ENCODE measurements at regions not wholly inside any gene's neighbourhood (a gene's known extent, or its start where the extent isn't known, plus 50 kb on each side); places are given as distances from the start of the nearest gene placed in this dataset.

DNA sequence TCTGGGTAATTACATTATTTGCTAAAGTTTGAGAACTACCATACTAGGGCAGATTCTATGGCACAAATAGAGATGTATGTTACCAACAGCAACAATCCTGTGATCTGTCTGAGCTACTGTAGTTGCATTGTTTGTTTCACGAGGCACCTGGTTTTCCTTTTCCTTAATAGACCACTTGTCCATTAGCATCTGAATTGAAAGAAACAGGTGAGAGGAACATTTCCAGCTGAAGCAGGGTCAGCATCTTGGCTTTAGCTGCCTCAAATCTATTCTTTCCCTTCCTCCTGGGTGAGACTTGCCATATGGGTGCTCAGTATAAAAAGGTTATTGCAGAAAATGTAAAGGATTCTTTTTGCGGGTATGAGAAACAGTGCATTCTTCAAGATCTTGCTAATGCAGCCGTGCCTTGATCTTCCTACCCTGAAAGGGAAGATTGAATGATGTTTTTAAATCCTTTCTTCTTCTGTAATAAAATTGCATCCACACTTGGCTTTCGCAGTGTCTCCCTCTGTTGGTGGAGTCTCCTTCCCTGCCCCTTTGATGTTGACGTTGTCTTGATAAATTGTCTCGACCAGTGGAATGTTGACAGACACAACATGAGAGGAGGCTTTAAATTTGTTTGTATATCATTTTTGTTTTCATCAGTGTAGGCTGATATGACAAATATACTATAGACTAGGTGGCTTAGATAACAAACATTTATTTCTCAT is 118.0 kb upstream of the BRINP1 start:
- H3K36me3 Mint-ChIP-seq = no peaks in the 10 kb centered on the region
- peak; percentile 19 for DNase-seq (ENCODE audit: low spot score)
- peaks cover 5% of the 10 kb centered on the region; the same call in 1 of the 2 replicates for H3K9me3 Mint-ChIP-seq
- peak; percentile 60 for ATAC-seq
- H3K4me3 Mint-ChIP-seq = no peak overlapping the region
- POLR2A ChIA-PET = no interaction called here
- H3K27me3 Mint-ChIP-seq (ENCODE audit: low read depth) = no peaks in the 10 kb centered on the region; the same call in 1 of the 2 replicates
- no peak overlapping the region for H3K27ac Mint-ChIP-seq
- CTCF ChIA-PET = interaction anchor here (1.0 to 1.6 kb wide), 4 partner anchors 46 to 116 kb away, joined by 3 to 6 read pairs (median 5); no protein-coding TSS in a partner anchor
- peaks cover 16% of the 10 kb centered on the region for H3K4me1 Mint-ChIP-seq
- TF ChIP-seq FOXJ3 (CRISPR knock-in tag; IDR thresholded peaks at IDR 0.05; ENCODE audit: borderline replicate concordance) (no peak), TEAD1 (CRISPR knock-in tag; IDR thresholded peaks at IDR 0.05) (no peak), PRRX2 (CRISPR knock-in tag; IDR thresholded peaks at IDR 0.05) (no peak), CREM (CRISPR knock-in tag; IDR thresholded peaks at IDR 0.05) (no peak), ZNF138 (CRISPR knock-in tag; conservative IDR thresholded peaks at IDR 0.05) (no peak), GTF2I (CRISPR knock-in tag; conservative IDR thresholded peaks at IDR 0.05) (no peak), FOXP1 (CRISPR knock-in tag; IDR thresholded peaks at IDR 0.05; ENCODE audit: borderline replicate concordance) (no peak), EMX1 (CRISPR knock-in tag; IDR thresholded peaks at IDR 0.05) (no peak), ZNF121 (CRISPR knock-in tag; IDR thresholded peaks at IDR 0.05) (no peak)
- TF ChIP-seq, protein P1, sequence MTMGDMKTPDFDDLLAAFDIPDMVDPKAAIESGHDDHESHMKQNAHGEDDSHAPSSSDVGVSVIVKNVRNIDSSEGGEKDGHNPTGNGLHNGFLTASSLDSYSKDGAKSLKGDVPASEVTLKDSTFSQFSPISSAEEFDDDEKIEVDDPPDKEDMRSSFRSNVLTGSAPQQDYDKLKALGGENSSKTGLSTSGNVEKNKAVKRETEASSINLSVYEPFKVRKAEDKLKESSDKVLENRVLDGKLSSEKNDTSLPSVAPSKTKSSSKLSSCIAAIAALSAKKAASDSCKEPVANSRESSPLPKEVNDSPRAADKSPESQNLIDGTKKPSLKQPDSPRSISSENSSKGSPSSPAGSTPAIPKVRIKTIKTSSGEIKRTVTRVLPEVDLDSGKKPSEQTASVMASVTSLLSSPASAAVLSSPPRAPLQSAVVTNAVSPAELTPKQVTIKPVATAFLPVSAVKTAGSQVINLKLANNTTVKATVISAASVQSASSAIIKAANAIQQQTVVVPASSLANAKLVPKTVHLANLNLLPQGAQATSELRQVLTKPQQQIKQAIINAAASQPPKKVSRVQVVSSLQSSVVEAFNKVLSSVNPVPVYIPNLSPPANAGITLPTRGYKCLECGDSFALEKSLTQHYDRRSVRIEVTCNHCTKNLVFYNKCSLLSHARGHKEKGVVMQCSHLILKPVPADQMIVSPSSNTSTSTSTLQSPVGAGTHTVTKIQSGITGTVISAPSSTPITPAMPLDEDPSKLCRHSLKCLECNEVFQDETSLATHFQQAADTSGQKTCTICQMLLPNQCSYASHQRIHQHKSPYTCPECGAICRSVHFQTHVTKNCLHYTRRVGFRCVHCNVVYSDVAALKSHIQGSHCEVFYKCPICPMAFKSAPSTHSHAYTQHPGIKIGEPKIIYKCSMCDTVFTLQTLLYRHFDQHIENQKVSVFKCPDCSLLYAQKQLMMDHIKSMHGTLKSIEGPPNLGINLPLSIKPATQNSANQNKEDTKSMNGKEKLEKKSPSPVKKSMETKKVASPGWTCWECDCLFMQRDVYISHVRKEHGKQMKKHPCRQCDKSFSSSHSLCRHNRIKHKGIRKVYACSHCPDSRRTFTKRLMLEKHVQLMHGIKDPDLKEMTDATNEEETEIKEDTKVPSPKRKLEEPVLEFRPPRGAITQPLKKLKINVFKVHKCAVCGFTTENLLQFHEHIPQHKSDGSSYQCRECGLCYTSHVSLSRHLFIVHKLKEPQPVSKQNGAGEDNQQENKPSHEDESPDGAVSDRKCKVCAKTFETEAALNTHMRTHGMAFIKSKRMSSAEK (CRISPR knock-in tag; IDR thresholded peaks at IDR 0.05; ENCODE audit: borderline replicate concordance) = no peak
- TF ChIP-seq, protein P2, sequence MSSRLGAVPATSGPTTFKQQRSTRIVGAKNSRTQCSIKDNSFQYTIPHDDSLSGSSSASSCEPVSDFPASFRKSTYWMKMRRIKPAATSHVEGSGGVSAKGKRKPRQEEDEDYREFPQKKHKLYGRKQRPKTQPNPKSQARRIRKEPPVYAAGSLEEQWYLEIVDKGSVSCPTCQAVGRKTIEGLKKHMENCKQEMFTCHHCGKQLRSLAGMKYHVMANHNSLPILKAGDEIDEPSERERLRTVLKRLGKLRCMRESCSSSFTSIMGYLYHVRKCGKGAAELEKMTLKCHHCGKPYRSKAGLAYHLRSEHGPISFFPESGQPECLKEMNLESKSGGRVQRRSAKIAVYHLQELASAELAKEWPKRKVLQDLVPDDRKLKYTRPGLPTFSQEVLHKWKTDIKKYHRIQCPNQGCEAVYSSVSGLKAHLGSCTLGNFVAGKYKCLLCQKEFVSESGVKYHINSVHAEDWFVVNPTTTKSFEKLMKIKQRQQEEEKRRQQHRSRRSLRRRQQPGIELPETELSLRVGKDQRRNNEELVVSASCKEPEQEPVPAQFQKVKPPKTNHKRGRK (CRISPR knock-in tag; IDR thresholded peaks at IDR 0.05; ENCODE audit: borderline replicate concordance) = no peak
- TF ChIP-seq, protein P3, sequence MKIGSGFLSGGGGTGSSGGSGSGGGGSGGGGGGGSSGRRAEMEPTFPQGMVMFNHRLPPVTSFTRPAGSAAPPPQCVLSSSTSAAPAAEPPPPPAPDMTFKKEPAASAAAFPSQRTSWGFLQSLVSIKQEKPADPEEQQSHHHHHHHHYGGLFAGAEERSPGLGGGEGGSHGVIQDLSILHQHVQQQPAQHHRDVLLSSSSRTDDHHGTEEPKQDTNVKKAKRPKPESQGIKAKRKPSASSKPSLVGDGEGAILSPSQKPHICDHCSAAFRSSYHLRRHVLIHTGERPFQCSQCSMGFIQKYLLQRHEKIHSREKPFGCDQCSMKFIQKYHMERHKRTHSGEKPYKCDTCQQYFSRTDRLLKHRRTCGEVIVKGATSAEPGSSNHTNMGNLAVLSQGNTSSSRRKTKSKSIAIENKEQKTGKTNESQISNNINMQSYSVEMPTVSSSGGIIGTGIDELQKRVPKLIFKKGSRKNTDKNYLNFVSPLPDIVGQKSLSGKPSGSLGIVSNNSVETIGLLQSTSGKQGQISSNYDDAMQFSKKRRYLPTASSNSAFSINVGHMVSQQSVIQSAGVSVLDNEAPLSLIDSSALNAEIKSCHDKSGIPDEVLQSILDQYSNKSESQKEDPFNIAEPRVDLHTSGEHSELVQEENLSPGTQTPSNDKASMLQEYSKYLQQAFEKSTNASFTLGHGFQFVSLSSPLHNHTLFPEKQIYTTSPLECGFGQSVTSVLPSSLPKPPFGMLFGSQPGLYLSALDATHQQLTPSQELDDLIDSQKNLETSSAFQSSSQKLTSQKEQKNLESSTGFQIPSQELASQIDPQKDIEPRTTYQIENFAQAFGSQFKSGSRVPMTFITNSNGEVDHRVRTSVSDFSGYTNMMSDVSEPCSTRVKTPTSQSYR (CRISPR knock-in tag; IDR thresholded peaks at IDR 0.05) = no peak
- TF ChIP-seq, protein P4, sequence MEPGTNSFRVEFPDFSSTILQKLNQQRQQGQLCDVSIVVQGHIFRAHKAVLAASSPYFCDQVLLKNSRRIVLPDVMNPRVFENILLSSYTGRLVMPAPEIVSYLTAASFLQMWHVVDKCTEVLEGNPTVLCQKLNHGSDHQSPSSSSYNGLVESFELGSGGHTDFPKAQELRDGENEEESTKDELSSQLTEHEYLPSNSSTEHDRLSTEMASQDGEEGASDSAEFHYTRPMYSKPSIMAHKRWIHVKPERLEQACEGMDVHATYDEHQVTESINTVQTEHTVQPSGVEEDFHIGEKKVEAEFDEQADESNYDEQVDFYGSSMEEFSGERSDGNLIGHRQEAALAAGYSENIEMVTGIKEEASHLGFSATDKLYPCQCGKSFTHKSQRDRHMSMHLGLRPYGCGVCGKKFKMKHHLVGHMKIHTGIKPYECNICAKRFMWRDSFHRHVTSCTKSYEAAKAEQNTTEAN (CRISPR knock-in tag; IDR thresholded peaks at IDR 0.05) = no peak
- TF ChIP-seq, protein P5, sequence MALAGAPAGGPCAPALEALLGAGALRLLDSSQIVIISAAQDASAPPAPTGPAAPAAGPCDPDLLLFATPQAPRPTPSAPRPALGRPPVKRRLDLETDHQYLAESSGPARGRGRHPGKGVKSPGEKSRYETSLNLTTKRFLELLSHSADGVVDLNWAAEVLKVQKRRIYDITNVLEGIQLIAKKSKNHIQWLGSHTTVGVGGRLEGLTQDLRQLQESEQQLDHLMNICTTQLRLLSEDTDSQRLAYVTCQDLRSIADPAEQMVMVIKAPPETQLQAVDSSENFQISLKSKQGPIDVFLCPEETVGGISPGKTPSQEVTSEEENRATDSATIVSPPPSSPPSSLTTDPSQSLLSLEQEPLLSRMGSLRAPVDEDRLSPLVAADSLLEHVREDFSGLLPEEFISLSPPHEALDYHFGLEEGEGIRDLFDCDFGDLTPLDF (CRISPR knock-in tag; IDR thresholded peaks at IDR 0.05) = no peak
- TF ChIP-seq, protein P6, sequence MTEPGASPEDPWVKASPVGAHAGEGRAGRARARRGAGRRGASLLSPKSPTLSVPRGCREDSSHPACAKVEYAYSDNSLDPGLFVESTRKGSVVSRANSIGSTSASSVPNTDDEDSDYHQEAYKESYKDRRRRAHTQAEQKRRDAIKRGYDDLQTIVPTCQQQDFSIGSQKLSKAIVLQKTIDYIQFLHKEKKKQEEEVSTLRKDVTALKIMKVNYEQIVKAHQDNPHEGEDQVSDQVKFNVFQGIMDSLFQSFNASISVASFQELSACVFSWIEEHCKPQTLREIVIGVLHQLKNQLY (CRISPR knock-in tag; IDR thresholded peaks at IDR 0.05) = no peak
